Neuronal stem cell (in vitro differentiated cells): ENCODE measurements at regions not wholly inside any gene's neighbourhood (a gene's known extent, or its start where the extent isn't known, plus 50 kb on each side); places are given as distances from the start of the nearest gene placed in this dataset.

ENCODE experiments used
- DNase-seq: peaks from one replicate; pipeline ENCODE4 v3.0.0-alpha.2; 2013; ENCODE audit warnings: low spot score
- H2AFZ ChIP-seq: one replicate; pipeline ENCODE4 v1.6.1; 2013; ENCODE audit warnings: mild to moderate bottlenecking, low read length, inconsistent platforms
- H2AK5ac ChIP-seq: 2 replicates; pipeline ENCODE4 v1.6.1; 2013; ENCODE audit warnings: low read depth, mild to moderate bottlenecking, inconsistent platforms, low read length, moderate library complexity, mixed read lengths
- H2BK120ac ChIP-seq: 2 replicates; pipeline ENCODE4 v1.6.1; 2013; ENCODE audit warnings: low read depth, mild to moderate bottlenecking, inconsistent platforms, low read length, moderate library complexity, mixed read lengths
- H2BK12ac ChIP-seq: one replicate; pipeline ENCODE4 v1.6.1; 2013; ENCODE audit warnings: low read length, inconsistent platforms
- H2BK15ac ChIP-seq: 2 replicates; pipeline ENCODE4 v1.6.1; 2013; ENCODE audit warnings: mild to moderate bottlenecking, low read length, inconsistent platforms, mixed read lengths
- H2BK5ac ChIP-seq: one replicate; pipeline ENCODE4 v1.6.1; 2013; ENCODE audit warnings: inconsistent platforms, mild to moderate bottlenecking, low read length, moderate library complexity
- H3K14ac ChIP-seq: one replicate; pipeline ENCODE4 v1.6.1; 2013; ENCODE audit warnings: low read length, inconsistent platforms
- H3K18ac ChIP-seq: 2 replicates; pipeline ENCODE4 v1.6.1; 2013; ENCODE audit warnings: low read length, inconsistent platforms
- H3K23ac ChIP-seq: 2 replicates; pipeline ENCODE4 v1.6.1; 2013; ENCODE audit warnings: low read depth, mild to moderate bottlenecking, mixed read lengths, low read length, inconsistent platforms; ENCODE audit not compliant: poor library complexity
- H3K27ac ChIP-seq: replicated peaks from 3 replicates; pipeline ENCODE4 v1.5.1; 2013; ENCODE audit warnings: low read length, inconsistent platforms
- H3K27me3 ChIP-seq, 3 experiments: 2 replicates each; pipeline ENCODE4 v1.6.1; 2013; ENCODE audit warnings: low read length in 3 of 3, mild to moderate bottlenecking in 2 of 3, inconsistent platforms in 1 of 3, low read depth in 1 of 3, mixed read lengths in 1 of 3, moderate library complexity in 1 of 3; ENCODE audit not compliant: control insufficient read depth in 3 of 3, insufficient read depth in 3 of 3
- H3K36me3 ChIP-seq, 2 donors: replicated peaks in 1 of 2; 2 replicates each; pipeline ENCODE4 v1.6.1; 2013; ENCODE audit warnings: low read length in 2 of 2; ENCODE audit not compliant: control insufficient read depth in 2 of 2, insufficient read depth in 2 of 2
- H3K4ac ChIP-seq: 2 replicates; pipeline ENCODE4 v1.6.1; 2013; ENCODE audit warnings: inconsistent platforms, mild to moderate bottlenecking, low read length, moderate library complexity
- H3K4me1 ChIP-seq, 2 donors: 1 replicate in 1 of 2; 2 replicates in 1 of 2; pipeline ENCODE4 v1.6.1; 2013; ENCODE audit warnings: low read length in 2 of 2, low read depth in 1 of 2; ENCODE audit not compliant: control insufficient read depth in 2 of 2, insufficient read depth in 1 of 2
- H3K4me2 ChIP-seq: one replicate; pipeline ENCODE4 v1.6.1; 2013; ENCODE audit warnings: mild to moderate bottlenecking, low read length, inconsistent platforms; ENCODE audit not compliant: insufficient read depth, poor library complexity, severe bottlenecking
- H3K4me3 ChIP-seq, 2 donors: 2 replicates each; pipeline ENCODE4 v1.5.1; 2013; ENCODE audit warnings: low read length in 2 of 2, mild to moderate bottlenecking in 2 of 2, inconsistent platforms in 1 of 2, moderate library complexity in 1 of 2
- H3K79me1 ChIP-seq: one replicate; pipeline ENCODE4 v1.6.1; 2013; ENCODE audit warnings: low read depth, mild to moderate bottlenecking, inconsistent platforms, low read length, moderate library complexity
- H3K9ac ChIP-seq: one replicate; pipeline ENCODE4 v1.6.1; 2013; ENCODE audit warnings: mild to moderate bottlenecking, low read depth, low read length, inconsistent platforms; ENCODE audit not compliant: poor library complexity
- H3K9me3 ChIP-seq, 2 donors: replicated peaks in 1 of 2; 2 replicates each; pipeline versions ENCODE3 to v1.6.1; 2013; ENCODE audit warnings: low read length in 2 of 2, mild to moderate bottlenecking in 2 of 2, inconsistent platforms in 1 of 2, low read depth in 1 of 2, mixed read lengths in 1 of 2, moderate library complexity in 1 of 2; ENCODE audit not compliant: control insufficient read depth in 2 of 2, insufficient read depth in 1 of 2
- H4K8ac ChIP-seq: one replicate; pipeline ENCODE4 v1.6.1; 2013; ENCODE audit warnings: low read depth, mild to moderate bottlenecking, inconsistent platforms, low read length, moderate library complexity
- H4K91ac ChIP-seq: one replicate; pipeline ENCODE4 v1.6.1; 2013; ENCODE audit warnings: low read length, low read depth, mild to moderate bottlenecking, inconsistent platforms; ENCODE audit not compliant: poor library complexity
- WGBS, 2 donors: extraction: QIAGEN DNeasy Blood & Tissue Kit; methylation state at CpG; one replicate each; pipeline ENCODE4 v1.1.7; 2013; ENCODE audit warnings: missing lambda C conversion rate in 2 of 2, mixed read lengths in 1 of 2; ENCODE audit not compliant: insufficient read length in 2 of 2, insufficient replicate concordance in 1 of 2; ENCODE audit errors: extremely low coverage in 2 of 2; 5-methylcytosine and 5-hydroxymethylcytosine counted together

DNA sequence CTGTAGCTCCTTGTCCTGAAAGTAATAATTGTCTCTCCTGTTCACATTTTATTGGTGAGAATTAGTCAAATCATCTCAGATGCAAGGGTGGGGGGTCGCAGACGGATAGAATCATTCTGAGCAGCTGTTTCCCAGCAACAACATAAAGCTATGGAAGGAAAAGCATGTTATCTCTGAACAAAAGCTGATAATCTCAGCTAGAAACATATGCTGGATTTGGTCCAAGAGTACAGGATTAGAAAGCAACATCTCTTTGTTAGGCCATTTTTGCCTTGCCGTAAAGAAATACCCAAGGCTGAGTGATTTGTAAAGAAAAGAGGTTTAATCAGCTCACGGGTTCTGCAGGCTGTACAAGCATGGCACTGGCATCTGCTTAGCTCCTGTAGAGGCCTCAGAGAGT, 472.8 kb upstream of the BOD1L1 start:
- Histone ChIP-seq H3K4me2 (no peak overlapping the region), H3K14ac (no peak overlapping the region), H3K4me3 (no peak overlapping the region), H3K27me3 (no peaks in the 10 kb centered on the region), H2BK120ac (no peak overlapping the region), H3K36me3 (no peaks in the 10 kb centered on the region), H3K18ac (no peak overlapping the region), H3K9ac (no peak overlapping the region), H2AFZ (no peak overlapping the region), H3K27ac (no peak overlapping the region), H2BK12ac (no peak overlapping the region), H3K4me1 (peaks cover 0 to 2% of the 10 kb centered on the region in 2 donors), H2BK15ac (no peak overlapping the region), H3K79me1 (no peaks in the 10 kb centered on the region), H3K23ac (no peak overlapping the region), H4K8ac (no peak overlapping the region), H2AK5ac (no peak overlapping the region), H4K91ac (no peak overlapping the region), H3K9me3 (no peaks in the 10 kb centered on the region), H2BK5ac (no peak overlapping the region), H3K4ac (no peak overlapping the region)
- no CpG with 5 or more reads among the region's 4 CpGs for WGBS, 2 donors
- DNase-seq: no peak

GRCh38 chr4:14110407-14110806, 482.9 kb upstream of the BOD1L1 start:
- no CpG with 5 or more reads among the region's 2 CpGs for WGBS, 2 donors

DNA sequence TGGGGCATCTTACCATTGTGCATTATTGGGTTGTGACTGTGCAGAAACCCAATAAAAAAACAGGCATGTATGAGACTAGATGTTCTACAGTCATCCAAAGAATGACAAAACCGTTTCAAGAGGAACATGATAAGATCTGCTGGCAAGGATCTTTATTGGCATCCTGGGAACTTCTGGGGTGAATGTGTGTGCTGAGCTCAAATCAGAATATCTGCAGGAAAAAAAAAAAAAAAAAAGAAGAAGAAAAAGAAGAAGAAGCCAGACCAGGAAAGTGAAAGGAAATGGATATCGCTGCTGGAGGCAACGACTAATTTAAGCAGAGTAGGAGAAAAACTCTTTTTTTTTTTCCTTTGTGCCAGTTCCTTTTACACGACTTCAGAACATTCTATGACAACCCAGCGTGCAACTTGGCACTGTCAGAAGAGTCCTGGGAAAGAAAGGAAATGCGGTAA, 484.2 kb upstream of the BOD1L1 start:
- no CpG with 5 or more reads among the region's 6 CpGs for WGBS, 2 donors
- Histone ChIP-seq H2AFZ (no peak overlapping the region), H3K23ac (no peak overlapping the region), H2BK15ac (no peak overlapping the region), H4K8ac (no peak overlapping the region), H3K14ac (no peak overlapping the region), H3K9ac (no peak overlapping the region), H3K18ac (no peak overlapping the region), H3K4me2 (no peak overlapping the region), H2BK12ac (no peak overlapping the region), H3K27ac (no peak overlapping the region), H3K27me3 (no peaks in the 10 kb centered on the region), H3K79me1 (no peaks in the 10 kb centered on the region), H2BK5ac (no peak overlapping the region), H2BK120ac (no peak overlapping the region), H3K4me3 (no peak overlapping the region), H3K4me1 (no peaks in the 10 kb centered on the region), H4K91ac (no peak overlapping the region), H3K9me3 (no peaks in the 10 kb centered on the region), H3K4ac (no peak overlapping the region), H3K36me3 (no peaks in the 10 kb centered on the region), H2AK5ac (no peak overlapping the region)
- no peak for DNase-seq

More at GRCh38 chr4:14110407-14110806, 482.9 kb upstream of the BOD1L1 start:
- no peak overlapping the region for H3K14ac ChIP-seq
- H3K79me1 ChIP-seq: no peaks in the 10 kb centered on the region
- DNase-seq: no peak
- no peak overlapping the region for H3K4me3 ChIP-seq
- H3K36me3 ChIP-seq: no peaks in the 10 kb centered on the region
- no peaks in the 10 kb centered on the region for H3K27me3 ChIP-seq
- no peak overlapping the region for H3K23ac ChIP-seq
- no peak overlapping the region for H3K27ac ChIP-seq
- H3K4me2 ChIP-seq: no peak overlapping the region
- H3K9me3 ChIP-seq: peaks cover 0 to 2% of the 10 kb centered on the region in 2 donors
- H2BK5ac ChIP-seq: no peak overlapping the region
- H2AFZ ChIP-seq: no peak overlapping the region
- no peak overlapping the region for H2BK12ac ChIP-seq
- no peak overlapping the region for H3K9ac ChIP-seq
- no peak overlapping the region for H3K4ac ChIP-seq
- H2BK15ac ChIP-seq: no peak overlapping the region
- H2BK120ac ChIP-seq: no peak overlapping the region
- H4K91ac ChIP-seq: no peak overlapping the region
- no peak overlapping the region for H3K18ac ChIP-seq
- H4K8ac ChIP-seq: no peak overlapping the region
- H2AK5ac ChIP-seq: no peak overlapping the region
- H3K4me1 ChIP-seq: no peaks in the 10 kb centered on the region

DNA sequence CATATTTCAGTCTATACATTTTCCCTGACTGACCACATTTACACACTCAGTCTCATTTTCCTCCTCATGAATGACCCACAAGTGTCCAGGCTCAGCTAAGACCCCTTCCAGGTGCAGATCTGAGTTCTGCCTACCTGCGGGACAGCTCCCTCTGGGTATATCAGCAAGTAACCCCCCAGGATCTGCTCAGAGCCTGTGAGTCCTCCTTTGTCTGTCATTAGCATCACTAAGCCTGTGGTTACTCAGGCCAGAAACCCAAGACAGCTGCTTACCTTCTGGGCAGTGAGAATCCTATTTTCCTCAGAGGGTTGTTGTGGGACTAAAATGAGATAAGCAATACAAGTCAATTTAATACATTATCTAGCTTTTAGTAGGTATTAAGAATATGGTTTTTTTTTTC, 487.6 kb upstream of the BOD1L1 start:
- H3K23ac ChIP-seq: no peak overlapping the region
- H3K9me3 ChIP-seq: no peaks in the 10 kb centered on the region
- no peak overlapping the region for H3K4me3 ChIP-seq
- no peak overlapping the region for H3K14ac ChIP-seq
- H4K91ac ChIP-seq: no peak overlapping the region
- no peak overlapping the region for H2BK5ac ChIP-seq
- H3K79me1 ChIP-seq: no peaks in the 10 kb centered on the region
- H4K8ac ChIP-seq: no peak overlapping the region
- H3K27me3 ChIP-seq: no peaks in the 10 kb centered on the region
- H3K27ac ChIP-seq: no peak overlapping the region
- no peak overlapping the region for H3K4ac ChIP-seq
- H2BK120ac ChIP-seq: no peak overlapping the region
- no peak overlapping the region for H2AK5ac ChIP-seq
- no peak overlapping the region for H2BK12ac ChIP-seq
- no peaks in the 10 kb centered on the region for H3K36me3 ChIP-seq
- DNase-seq: no peak
- H3K18ac ChIP-seq: no peak overlapping the region
- WGBS, 2 donors: no CpG with 5 or more reads among the region's 1 CpG
- no peak overlapping the region for H2AFZ ChIP-seq
- no peak overlapping the region for H3K9ac ChIP-seq
- no peak overlapping the region for H2BK15ac ChIP-seq
- no peak overlapping the region for H3K4me2 ChIP-seq
- no peaks in the 10 kb centered on the region for H3K4me1 ChIP-seq
